Activated CD8-positive, alpha-beta memory T cell treated with anti-CD3 and anti-CD28 coated beads, Interleukin-2, amount 10 ng/mL, durations not matched to agents 7 days and 5 days (primary cell): ENCODE measurements at regions not wholly inside any gene's neighbourhood (a gene's known extent, or its start where the extent isn't known, plus 50 kb on each side); places are given as distances from the start of the nearest gene placed in this dataset.

Experiments used
- ATAC-seq: fragments of 150-1000 bp; cut with Tn5 transposase; one replicate; pipeline ENCODE4 v1.10.0; 2021; ENCODE audit warnings: moderate library complexity
- CTCF ChIA-PET: fragments of 350-600 bp; sonication (Branson Sonifier 250); formaldehyde crosslinking; loops from one replicate; lab custom pipeline; 2021; ENCODE audit warnings: antibody characterized with exemption; lab: Charles Lee
- DNase-seq: peaks from one replicate; pipeline ENCODE4 v3.0.0-alpha.2; 2020
- H3K27ac Mint-ChIP-seq: one replicate; pipeline ENCODE4 v1.8.0; 2021; ENCODE audit warnings: mild to moderate bottlenecking, mixed read lengths
- H3K27me3 Mint-ChIP-seq: one replicate; pipeline ENCODE4 v1.8.0; 2021; ENCODE audit warnings: mixed read lengths
- H3K36me3 Mint-ChIP-seq: one replicate; pipeline ENCODE4 v1.8.0; 2021; ENCODE audit warnings: mild to moderate bottlenecking, mixed read lengths
- H3K4me1 Mint-ChIP-seq: one replicate; pipeline ENCODE4 v1.8.0; 2021; ENCODE audit warnings: mixed read lengths
- H3K4me3 Mint-ChIP-seq: one replicate; pipeline ENCODE4 v1.8.0; 2021; ENCODE audit warnings: mild to moderate bottlenecking, moderate library complexity, mixed read lengths
- H3K9me3 Mint-ChIP-seq: one replicate; pipeline ENCODE4 v1.8.0; 2022; ENCODE audit warnings: low read depth, mixed read lengths

DNA sequence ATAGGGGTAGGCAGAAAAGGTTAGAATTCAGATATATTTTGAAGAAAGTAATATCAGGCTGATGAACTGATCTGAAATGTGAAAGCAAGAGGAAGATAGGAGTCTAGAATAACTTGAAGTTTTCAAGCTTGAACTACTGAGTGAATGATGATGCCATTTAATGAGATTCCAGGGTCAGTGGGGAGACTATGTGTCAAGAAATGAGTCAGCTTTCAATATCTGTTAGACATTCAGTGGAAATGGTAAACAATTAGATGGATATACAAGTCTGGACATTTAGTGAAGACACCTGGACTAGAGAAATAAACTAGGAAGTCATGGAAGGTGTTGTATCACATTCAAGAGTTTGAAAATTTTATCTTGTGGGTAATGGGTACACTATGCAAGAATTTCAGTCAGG lies 326.9 kb downstream of the FSIP2 start:
- CTCF ChIA-PET = no interaction called here
- ATAC-seq = no peak

DNA sequence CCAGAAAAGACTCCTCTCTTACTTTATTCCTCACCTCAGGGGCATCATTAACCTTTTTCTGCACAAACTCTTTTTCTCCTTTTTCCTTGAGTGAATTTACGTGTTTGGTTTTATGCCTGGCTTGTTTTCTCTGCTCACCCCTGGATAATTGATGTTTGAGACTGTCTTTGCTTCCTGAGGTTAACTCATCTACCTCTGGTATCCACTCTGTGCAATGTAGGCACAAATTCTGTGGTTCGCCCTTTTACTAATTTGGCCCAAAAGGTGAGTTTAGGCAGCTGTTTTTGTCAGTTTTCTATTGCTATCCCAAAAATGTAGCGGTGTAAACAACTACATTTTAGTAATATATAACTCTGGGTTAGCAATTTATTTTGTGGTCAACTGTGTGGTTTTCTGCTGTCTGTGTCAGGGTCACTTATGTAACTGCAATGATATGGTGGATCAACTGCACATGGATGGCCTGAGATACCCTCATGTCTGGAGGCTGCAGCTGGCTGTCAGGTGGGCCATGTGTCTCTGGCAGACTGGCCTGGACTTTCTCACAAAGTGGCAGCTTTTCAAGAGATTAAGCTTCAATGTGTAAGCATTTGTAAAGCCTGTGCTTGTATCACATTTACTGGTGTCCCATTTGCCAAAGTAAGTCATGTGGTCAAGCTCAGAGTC lies 329.7 kb downstream of the FSIP2 start:
- no peak overlapping the region for H3K27ac Mint-ChIP-seq
- H3K36me3 Mint-ChIP-seq = no peaks in the 10 kb centered on the region
- no peak overlapping the region for H3K4me3 Mint-ChIP-seq
- ATAC-seq = no peak
- no peaks in the 10 kb centered on the region for H3K27me3 Mint-ChIP-seq
- no peaks in the 10 kb centered on the region for H3K4me1 Mint-ChIP-seq
- no peak for DNase-seq
- H3K9me3 Mint-ChIP-seq = no peaks in the 10 kb centered on the region
- CTCF ChIA-PET = no interaction called here

More for the DNA sequence above, 326.9 kb downstream of the FSIP2 start:
- Mint-ChIP-seq H3K9me3 (no peaks in the 10 kb centered on the region), H3K4me1 (no peaks in the 10 kb centered on the region), H3K27me3 (no peaks in the 10 kb centered on the region), H3K36me3 (no peaks in the 10 kb centered on the region), H3K4me3 (no peak overlapping the region), H3K27ac (no peak overlapping the region)
- no peak for DNase-seq

DNA sequence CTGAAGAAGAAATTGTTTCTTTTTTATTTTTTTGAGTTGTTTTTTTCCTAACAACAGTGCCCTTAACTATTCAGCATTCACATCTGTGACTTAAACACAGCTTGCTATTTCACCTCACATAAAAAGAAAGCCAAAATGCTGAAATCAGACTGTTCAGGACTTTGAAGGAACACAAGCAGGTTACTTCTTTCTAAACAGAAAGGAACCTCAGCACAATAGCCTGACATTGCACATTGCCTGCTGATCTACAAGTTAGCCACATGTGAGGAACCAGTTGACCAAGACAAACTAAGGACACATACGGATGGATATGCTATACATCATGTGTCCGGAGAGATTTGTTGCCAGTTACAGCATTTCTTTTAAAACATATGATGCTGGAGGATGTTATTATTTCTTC lies 331.1 kb downstream of the FSIP2 start:
- Mint-ChIP-seq H3K4me1 (no peaks in the 10 kb centered on the region), H3K27ac (no peak overlapping the region), H3K4me3 (no peak overlapping the region), H3K27me3 (no peaks in the 10 kb centered on the region), H3K36me3 (no peaks in the 10 kb centered on the region), H3K9me3 (no peaks in the 10 kb centered on the region)
- DNase-seq (no peak), ATAC-seq (no peak)
- CTCF ChIA-PET = no interaction called here

DNA sequence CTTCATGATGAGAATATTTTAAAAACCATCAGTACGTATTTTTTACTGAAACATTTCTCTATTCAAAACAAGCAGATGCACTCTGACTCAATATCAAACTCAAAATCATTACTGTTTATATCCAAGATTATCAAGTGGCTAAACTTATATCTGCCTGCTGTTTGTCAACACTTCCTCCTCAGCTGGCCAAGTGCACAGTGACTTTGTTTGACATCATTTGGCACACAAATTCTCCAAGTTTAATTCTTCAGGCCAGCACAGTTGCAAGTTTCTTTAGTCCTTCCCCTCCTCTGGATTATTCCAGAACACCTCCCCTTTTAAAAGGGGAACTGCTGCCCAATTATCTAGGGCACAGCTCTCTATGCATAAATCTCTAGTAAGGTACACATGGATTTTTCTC lies 346.6 kb downstream of the FSIP2 start:
- H3K27me3 Mint-ChIP-seq = no peaks in the 10 kb centered on the region
- ATAC-seq (no peak), DNase-seq (no peak)
- CTCF ChIA-PET = no interaction called here
- no peaks in the 10 kb centered on the region for H3K36me3 Mint-ChIP-seq
- H3K4me3 Mint-ChIP-seq = no peak overlapping the region
- H3K4me1 Mint-ChIP-seq = no peaks in the 10 kb centered on the region
- no peak overlapping the region for H3K27ac Mint-ChIP-seq
- no peaks in the 10 kb centered on the region for H3K9me3 Mint-ChIP-seq

DNA sequence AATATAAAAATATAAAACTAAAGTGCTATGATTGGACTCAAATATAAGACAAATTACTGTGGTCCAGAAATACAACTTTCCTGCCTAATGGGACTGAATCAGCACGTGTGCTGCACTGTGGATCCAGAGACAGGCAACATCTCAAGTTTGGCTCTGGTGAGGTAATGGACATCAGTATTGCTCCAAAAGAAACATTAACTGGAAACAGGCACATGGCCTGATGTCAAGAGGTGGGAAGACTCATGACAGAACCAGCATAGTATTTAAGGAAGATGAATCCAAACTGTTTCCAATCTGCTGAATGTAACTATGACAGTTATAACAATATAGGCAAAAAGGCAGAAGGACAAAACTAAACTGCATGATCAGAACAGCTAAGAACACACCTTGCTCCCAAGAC lies 354.6 kb downstream of the FSIP2 start:
- CTCF ChIA-PET = no interaction called here
- no peaks in the 10 kb centered on the region for H3K4me1 Mint-ChIP-seq

DNA sequence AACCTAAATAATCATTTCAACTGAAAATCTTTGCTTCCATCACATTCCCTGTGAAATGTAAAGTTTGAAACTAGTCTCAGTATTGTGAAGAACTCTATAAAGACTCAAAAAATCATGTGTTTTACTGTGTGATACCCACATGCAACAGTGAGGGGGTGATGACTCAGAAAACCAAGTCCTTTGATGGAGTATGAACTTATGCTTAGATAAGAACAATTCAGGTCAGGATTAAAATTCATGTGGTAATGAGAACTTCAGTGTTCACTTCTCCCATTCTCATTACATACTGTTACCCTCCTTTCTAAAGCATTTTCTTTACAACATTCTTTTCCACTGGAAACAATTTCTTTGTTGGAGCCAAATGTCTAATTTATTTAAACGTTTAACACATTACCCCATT lies 360.2 kb downstream of the FSIP2 start:
- H3K36me3 Mint-ChIP-seq = no peaks in the 10 kb centered on the region
- no peaks in the 10 kb centered on the region for H3K27me3 Mint-ChIP-seq
- H3K4me1 Mint-ChIP-seq = no peaks in the 10 kb centered on the region
- H3K4me3 Mint-ChIP-seq = no peak overlapping the region
- no peaks in the 10 kb centered on the region for H3K9me3 Mint-ChIP-seq
- H3K27ac Mint-ChIP-seq = no peak overlapping the region
- CTCF ChIA-PET = no interaction called here
- no peak for DNase-seq
- ATAC-seq = no peak

More for the DNA sequence above, 354.6 kb downstream of the FSIP2 start:
- ATAC-seq = no peak
- no peak overlapping the region for H3K4me3 Mint-ChIP-seq
- no peaks in the 10 kb centered on the region for H3K27me3 Mint-ChIP-seq
- DNase-seq = no peak
- H3K27ac Mint-ChIP-seq = no peak overlapping the region
- no peaks in the 10 kb centered on the region for H3K9me3 Mint-ChIP-seq
- H3K36me3 Mint-ChIP-seq = no peaks in the 10 kb centered on the region

DNA sequence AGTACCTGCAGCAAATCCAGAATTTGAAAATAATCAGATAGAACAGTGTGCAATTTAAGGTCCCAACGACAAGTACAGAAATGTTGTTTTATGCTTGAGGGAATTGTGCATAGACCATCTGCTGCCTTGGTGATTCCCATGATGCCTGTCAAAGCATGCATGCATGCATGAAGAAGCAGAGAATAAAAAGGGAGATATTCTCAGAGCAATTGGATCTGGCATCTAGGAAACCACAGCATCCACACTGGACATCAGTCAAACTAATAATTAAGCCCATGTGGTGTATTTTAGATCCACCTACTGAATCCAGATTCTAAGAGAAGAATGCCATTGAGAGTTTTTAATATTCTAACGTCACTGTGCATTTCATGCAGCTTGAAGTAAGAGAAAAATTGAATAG lies 361.2 kb downstream of the FSIP2 start:
- DNase-seq (no peak), ATAC-seq (no peak)
- Mint-ChIP-seq H3K36me3 (no peaks in the 10 kb centered on the region), H3K27ac (no peak overlapping the region), H3K9me3 (no peaks in the 10 kb centered on the region), H3K27me3 (no peaks in the 10 kb centered on the region), H3K4me3 (no peak overlapping the region), H3K4me1 (no peaks in the 10 kb centered on the region)
- CTCF ChIA-PET = no interaction called here

DNA sequence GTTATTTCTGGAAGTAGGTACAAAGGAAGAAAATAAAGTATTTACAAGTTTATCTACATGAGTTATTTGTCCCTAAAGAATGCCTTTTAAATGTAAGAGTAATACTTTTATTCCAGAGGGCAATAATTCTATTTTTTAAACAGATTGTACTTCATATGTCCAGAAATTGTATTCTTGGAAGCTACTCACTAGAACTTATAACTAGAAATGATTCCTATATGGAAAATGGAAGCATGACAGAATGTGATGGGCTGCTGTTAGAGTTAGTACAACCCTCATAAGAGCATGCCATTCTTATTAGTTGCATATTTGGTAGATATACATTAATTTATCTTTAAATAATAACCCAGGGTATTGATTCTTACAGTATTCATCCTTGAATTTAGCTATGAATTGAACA lies 362.0 kb downstream of the FSIP2 start:
- DNase-seq = no peak
- no peak for ATAC-seq
- Mint-ChIP-seq H3K4me3 (no peak overlapping the region), H3K27ac (no peak overlapping the region), H3K36me3 (no peaks in the 10 kb centered on the region), H3K27me3 (no peaks in the 10 kb centered on the region), H3K9me3 (no peaks in the 10 kb centered on the region), H3K4me1 (no peaks in the 10 kb centered on the region)
- CTCF ChIA-PET = no interaction called here

DNA sequence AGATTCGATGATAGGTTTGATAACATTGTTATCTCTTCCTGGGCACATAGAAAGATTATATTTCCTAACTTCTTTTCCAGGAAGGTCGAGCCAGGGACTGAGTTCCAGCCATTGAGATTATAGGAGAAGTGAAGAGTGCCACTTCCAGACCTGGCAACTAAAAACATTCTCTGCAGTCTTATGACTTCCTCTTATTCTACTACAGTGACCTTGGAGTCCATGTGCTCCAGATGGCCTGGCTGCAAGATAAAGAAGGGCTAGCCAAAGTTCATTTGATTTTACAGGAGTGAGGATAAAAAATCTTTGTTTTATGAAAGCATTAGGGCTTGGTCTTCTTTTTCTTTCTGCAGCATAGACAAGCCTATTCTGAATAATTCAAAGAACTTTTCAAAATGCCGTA lies 363.0 kb downstream of the FSIP2 start:
- no peaks in the 10 kb centered on the region for H3K9me3 Mint-ChIP-seq

DNA sequence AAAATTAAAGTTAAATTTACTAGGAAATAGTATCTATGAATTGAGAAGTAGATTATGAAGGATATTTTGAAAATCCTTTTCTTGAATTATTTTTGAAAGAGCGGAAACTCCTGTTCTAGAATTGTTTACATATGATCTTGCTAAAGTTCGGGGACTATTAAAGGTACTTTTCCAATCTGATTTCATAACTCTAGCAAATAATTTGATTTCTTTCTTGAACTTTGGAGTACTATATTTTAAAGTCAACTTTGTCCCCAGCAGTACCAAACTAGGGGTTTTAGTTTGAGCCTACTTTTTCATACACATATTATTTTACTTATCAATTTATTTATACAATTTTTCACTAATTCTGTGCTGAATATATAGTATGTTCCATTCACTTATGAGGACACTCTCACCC lies 364.7 kb downstream of the FSIP2 start:
- DNase-seq (no peak), ATAC-seq (no peak)
- no peak overlapping the region for H3K27ac Mint-ChIP-seq
- H3K9me3 Mint-ChIP-seq = no peaks in the 10 kb centered on the region
- CTCF ChIA-PET = no interaction called here
- no peaks in the 10 kb centered on the region for H3K4me1 Mint-ChIP-seq
- no peak overlapping the region for H3K4me3 Mint-ChIP-seq
- no peaks in the 10 kb centered on the region for H3K27me3 Mint-ChIP-seq
- H3K36me3 Mint-ChIP-seq = no peaks in the 10 kb centered on the region

More for the DNA sequence above, 363.0 kb downstream of the FSIP2 start:
- DNase-seq = no peak
- no peak overlapping the region for H3K27ac Mint-ChIP-seq
- H3K36me3 Mint-ChIP-seq = no peaks in the 10 kb centered on the region
- no peaks in the 10 kb centered on the region for H3K4me1 Mint-ChIP-seq
- H3K27me3 Mint-ChIP-seq = no peaks in the 10 kb centered on the region
- no peak overlapping the region for H3K4me3 Mint-ChIP-seq
- CTCF ChIA-PET = no interaction called here
- ATAC-seq = no peak

DNA sequence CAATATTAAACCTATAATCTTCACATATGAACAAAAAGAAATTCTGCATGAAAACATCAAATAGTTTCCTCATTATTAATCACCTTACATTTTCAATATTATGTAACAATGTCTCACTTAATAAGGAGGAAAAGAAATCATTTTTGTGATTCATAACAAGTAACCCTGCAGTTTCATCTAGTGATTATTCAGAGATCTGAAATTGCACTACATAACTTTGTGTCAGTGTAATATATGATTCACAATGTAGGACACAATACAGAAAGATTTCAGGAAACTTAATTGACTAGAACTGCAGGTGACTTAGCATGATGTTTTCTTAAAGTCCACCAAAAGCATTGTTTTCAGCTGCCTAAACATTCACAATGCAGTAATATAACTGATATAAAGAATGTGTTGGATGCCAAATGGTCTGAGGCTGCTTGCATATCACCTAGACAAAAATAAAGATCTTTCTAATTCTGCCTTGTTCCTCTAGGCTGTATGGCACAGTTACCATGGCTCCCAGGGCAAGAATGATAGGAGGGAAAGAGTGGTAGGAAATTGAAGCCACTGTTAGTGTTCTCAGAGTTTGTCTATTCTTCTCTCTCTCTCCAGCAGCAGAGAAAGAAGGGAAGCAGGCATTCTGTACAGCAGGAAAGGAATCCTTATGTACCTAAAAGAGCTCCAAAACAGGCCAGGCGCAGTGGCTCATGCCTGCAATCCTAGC lies 366.6 kb downstream of the FSIP2 start:
- DNase-seq (no peak), ATAC-seq (no peak)
- Mint-ChIP-seq H3K36me3 (no peaks in the 10 kb centered on the region), H3K27me3 (no peaks in the 10 kb centered on the region), H3K4me1 (no peaks in the 10 kb centered on the region), H3K4me3 (no peak overlapping the region), H3K9me3 (no peaks in the 10 kb centered on the region), H3K27ac (no peak overlapping the region)
- CTCF ChIA-PET = no interaction called here

DNA sequence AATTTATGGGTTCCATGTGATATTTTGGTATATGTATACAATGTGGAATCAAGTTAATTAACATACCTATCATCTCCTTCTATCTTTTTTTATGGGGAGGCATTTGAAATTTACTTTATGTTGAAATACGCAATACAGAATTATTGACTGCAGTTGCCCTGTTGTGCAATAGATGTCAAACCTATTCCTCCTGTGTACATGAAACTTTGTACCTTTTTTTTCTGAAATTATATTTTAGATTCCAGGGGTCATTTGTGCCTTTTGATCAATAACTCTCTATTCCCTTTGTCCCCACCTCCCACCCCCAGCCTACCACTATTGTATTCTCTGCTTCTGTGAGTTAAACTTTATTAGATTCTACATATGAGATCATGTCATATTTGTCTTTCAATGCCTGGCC lies 369.9 kb downstream of the FSIP2 start:
- no peak for DNase-seq
- CTCF ChIA-PET = no interaction called here

DNA sequence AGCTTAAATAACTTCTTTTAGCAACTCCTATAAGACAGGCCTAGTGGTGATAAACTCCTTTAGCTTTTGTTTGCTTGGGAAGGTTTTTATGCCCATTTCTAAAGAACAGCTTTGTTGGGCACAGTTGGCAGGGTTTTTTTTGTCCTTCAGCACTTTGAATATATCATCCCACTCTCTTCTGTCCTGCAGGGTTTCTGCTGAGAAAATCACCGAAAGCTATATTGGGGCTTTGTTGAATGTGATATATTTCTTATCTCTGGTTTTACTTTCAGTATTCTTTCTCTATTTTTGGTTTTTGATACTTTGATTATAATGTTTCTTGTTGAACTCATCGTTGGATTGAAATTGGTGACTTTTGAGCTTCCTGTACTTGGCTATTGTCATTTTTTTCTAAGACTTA lies 372.8 kb upstream of the ZC3H15 start:
- H3K9me3 Mint-ChIP-seq = peaks cover 8% of the 10 kb centered on the region

More for the DNA sequence above, 369.9 kb downstream of the FSIP2 start:
- Mint-ChIP-seq H3K4me1 (no peaks in the 10 kb centered on the region), H3K27ac (no peak overlapping the region), H3K27me3 (no peaks in the 10 kb centered on the region), H3K4me3 (no peak overlapping the region), H3K36me3 (no peaks in the 10 kb centered on the region), H3K9me3 (peaks cover 5% of the 10 kb centered on the region)
- no peak for ATAC-seq

DNA sequence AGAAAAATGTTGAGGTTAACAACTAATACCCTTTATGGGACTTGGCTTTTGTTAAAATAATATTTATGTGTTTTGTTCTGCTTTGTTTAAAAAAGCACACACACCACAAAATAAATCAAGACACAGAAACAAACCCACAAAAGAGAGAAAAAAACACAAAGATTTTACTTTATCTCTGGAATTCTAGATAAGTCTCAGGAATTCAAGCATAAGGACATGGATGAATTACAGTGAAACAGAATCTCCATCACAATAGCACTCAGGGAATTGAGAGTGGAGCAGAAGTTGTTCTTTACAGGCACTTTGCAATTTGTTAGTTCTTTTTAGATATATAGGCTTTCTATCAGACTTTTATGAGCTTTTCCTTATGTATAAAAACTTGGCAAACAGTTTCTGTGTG lies 360.9 kb upstream of the ZC3H15 start:
- Mint-ChIP-seq H3K4me3 (no peak overlapping the region), H3K27ac (no peak overlapping the region), H3K9me3 (no peaks in the 10 kb centered on the region), H3K27me3 (no peaks in the 10 kb centered on the region), H3K36me3 (no peaks in the 10 kb centered on the region), H3K4me1 (no peaks in the 10 kb centered on the region)
- no peak for ATAC-seq
- CTCF ChIA-PET = no interaction called here
- no peak for DNase-seq

More for the DNA sequence above, 372.8 kb upstream of the ZC3H15 start:
- H3K27me3 Mint-ChIP-seq = no peaks in the 10 kb centered on the region
- no peak for DNase-seq
- CTCF ChIA-PET = no interaction called here
- H3K4me3 Mint-ChIP-seq = no peak overlapping the region
- no peaks in the 10 kb centered on the region for H3K36me3 Mint-ChIP-seq
- no peaks in the 10 kb centered on the region for H3K4me1 Mint-ChIP-seq
- H3K27ac Mint-ChIP-seq = no peak overlapping the region
- ATAC-seq = no peak
